Limb (tissue), 2 donors: ENCODE measurements at regions not wholly inside any gene's neighbourhood (a gene's known extent, or its start where the extent isn't known, plus 50 kb on each side); places are given as distances from the start of the nearest gene placed in this dataset.
"Not testable (repeated sequence)": the region's sequence is repeated elsewhere in the genome, so short reads cannot be mapped to it uniquely, and the experiment has no call there.

Source experiments
- DNase-seq, 2 donors: peaks; one replicate each; pipeline ENCODE4 v3.0.0-alpha.2; 2016; ENCODE audit errors: extremely low spot score in 2 of 2

DNA sequence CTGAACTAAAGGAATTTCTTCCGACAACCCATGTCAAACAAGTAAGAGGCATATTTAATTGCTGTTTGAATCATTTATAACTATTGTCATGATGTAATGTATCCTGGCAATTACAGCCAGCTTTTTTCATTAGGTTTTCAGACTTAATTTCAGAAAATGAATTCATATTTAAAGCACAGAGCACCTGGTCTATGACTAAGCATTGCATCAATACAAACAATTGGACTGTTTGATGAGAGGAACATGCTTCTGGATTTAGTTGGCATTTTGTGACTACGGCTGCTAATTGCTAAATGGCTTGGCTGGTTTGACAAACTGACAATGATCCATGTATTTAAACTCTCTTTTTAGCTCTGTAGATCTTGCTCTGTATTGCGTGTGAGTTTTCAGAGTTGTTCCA, 853.4 kb downstream of the NCAM2 start:
- DNase-seq, result no peak

- no peak for DNase-seq
These were observed 860.5 kb downstream of the NCAM2 start for GRCh38 chr21:21858502-21859334.

DNA sequence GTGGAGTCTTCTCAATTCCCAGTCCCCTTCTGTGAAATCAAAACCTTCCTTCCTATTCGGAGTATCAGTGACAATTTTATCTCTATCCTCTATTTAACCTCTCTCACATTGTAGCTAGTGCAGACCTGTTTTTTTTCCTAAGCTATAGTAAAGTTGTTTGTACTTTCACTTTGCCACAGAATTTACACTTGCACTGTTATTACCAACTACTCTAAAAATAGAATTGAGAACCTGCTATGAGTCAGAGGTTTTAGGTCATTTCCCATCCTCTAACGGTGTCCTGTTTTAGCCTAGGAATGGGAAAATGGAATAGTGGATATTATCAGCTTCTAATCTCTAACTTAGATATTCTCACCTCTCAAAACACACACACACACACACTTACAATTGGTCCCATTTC, 862.7 kb downstream of the NCAM2 start:
- no peak for DNase-seq

GRCh38 chr21:21864321-21864840, 866.2 kb downstream of the NCAM2 start:
- DNase-seq, result no peak

- no peak for DNase-seq
These were observed 899.2 kb downstream of the NCAM2 start for GRCh38 chr21:21897275-21897883.

DNA sequence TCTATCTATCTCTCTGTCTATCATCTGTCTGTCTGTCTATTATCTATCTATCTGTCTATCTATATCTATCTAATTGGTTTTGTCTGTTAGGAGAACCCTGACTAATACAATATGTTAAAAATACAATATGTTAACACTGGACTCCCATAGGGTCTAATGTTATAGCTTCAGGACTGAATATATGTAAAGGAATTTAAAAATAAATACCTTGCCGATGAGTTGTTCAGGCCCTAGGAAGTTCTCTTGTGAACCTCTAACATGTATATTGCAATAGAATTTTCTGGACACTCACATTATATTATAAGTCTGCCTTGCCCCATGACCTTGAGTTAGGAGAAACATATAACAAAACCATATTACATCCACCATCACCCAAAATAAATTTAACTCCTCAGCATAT, 900.6 kb downstream of the NCAM2 start:
- DNase-seq, result no peak

GRCh38 chr21:21902416-21902815, 904.2 kb downstream of the NCAM2 start:
- not testable (repeated sequence) for DNase-seq

- DNase-seq, result no peak
These were observed 909.1 kb downstream of the NCAM2 start for GRCh38 chr21:21907271-21907670.

- peak in 1 of 2 donors; percentile 38 for DNase-seq
These were observed 917.6 kb downstream of the NCAM2 start for GRCh38 chr21:21915816-21916215.

DNA sequence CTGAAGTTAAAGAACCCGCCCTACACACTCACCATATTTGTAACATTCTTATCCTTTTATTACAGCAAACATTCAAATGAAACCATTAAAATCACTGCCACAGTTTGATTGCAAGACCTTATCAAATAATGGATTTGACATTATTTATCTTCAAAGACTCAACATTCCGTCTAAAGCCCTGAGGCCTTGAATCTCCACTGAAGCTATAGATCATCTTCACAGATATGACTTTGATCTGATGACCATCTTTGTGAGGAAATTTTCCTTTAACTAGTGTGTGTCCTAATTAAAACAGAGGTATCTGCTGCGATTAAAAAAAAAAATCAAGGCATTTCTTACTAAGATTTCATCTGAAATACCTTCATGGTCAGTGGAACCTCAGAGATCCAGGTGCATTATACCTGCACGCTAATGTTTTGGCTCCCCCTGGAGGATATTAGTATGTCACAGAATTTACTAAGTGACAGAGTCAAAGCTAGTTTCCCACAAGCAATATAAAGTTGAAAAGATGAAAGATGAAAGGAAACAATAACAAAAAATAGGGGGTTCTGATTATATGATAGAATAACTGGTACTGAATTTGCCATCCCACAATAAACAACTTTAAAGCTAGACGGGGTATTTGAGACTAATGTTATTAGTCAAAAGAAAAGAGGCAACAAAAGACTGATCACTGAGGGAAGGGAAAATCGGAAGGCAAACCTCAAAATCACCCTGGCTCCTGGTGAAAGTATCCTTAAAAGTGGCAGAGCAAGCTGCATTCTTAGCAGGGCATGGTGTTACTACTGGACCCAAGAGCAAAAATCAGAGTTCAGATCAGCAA, 923.4 kb downstream of the NCAM2 start:
- no peak for DNase-seq

- no peak for DNase-seq
These were observed 931.0 kb downstream of the NCAM2 start for GRCh38 chr21:21929226-21929625.

DNA sequence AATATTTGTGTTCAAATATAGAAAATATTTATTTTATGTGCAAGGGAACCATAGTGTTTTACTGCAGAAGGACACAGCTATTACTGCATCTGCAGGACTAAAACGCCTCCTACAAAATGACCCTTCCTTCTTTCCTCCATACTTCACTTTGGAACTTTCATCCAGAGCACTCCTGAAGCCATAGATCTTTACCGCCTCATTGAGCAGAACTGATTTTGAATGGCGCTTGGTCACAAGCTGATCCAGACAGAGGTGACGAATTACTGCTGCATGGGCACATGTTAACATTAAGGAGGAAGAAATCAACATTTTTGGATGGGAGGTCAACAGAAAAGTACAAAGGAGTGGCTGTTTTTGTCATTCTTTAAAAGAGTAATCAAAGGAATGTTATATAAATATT, 931.6 kb downstream of the NCAM2 start:
- DNase-seq, result no peak

DNA sequence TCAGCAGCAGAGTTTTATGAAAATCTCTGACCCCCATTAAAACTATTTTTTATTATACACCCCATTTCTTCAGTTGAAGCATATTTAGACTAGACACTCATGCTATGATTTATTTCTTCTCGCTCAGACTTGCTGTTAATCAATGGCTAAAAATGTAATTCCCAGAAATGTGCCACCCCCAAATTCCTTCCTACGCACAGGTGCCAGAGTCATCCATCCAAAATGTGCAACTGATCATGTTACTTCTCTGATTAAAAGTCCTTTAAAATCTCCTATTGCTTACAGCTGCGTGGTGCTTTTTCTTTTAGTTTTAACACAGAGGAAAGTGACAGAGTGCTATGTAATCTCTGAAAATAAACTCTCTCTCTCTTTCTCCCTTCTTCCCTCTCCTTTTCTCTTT, 954.4 kb downstream of the NCAM2 start:
- no peak for DNase-seq

DNA sequence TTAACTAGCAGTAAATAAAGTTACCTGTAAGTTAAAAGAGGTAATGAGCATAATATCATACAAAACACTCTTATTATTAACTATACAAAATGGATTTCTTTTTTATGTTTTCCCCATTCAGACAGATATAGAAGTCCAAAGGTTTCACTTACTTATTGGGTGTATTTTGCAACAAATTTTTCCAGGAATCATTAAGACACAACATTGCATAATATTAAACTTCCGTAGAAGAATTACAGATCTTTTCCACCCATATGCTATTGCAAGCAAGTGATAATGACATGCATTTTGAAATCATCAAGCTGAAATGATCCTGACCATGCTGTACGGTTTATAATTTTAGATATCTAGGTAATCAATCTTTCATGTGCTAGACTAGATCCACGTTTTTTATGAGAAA, 957.0 kb downstream of the NCAM2 start:
- DNase-seq, result no peak

- DNase-seq, result no peak
These were observed 959.3 kb downstream of the NCAM2 start for GRCh38 chr21:21957490-21957889.

DNA sequence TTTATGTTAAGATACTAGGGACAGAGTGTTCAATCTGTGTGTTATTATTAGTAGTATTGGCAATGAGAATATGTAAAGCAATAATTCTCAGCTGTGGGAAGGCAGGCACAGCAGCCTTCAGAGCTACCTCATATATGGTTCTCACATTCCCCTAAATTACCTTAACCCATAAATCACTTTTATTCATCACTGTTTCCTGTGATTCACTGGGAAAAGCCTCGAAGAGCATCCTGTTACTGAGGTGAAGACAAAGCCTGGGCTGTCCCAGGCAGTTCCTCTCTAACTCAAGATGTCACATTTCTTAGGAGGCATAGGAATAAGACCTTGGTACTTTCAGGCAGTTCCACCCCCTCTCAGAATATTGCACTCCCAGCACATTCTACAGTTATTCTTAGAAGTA, 965.7 kb downstream of the NCAM2 start:
- DNase-seq, result no peak

DNA sequence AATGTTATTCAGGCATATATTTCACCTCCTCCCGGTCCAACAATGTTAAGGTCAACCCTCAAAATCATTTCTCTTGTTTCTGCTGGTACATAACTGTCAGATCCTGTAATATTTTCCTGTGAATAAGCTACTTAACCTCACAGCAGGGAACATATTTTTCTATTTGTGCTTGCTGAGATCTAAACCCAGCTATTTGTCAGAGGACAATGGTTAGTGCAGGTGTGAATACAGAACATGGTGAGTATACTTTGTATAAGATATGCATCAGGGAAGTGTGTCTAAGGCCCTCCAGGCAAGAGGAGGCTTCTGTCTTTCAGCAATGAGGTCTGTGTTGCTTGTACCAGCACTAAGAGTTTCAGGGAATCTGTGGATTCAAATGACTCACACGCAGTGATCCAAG, 970.6 kb downstream of the NCAM2 start:
- no peak for DNase-seq

- no peak for DNase-seq
These were observed 971.0 kb downstream of the NCAM2 start for GRCh38 chr21:21969211-21969610.

GRCh38 chr21:21971384-21971783, 973.2 kb downstream of the NCAM2 start:
- no peak for DNase-seq

GRCh38 chr21:21973806-21974205, 975.6 kb downstream of the NCAM2 start:
- DNase-seq, result no peak

DNA sequence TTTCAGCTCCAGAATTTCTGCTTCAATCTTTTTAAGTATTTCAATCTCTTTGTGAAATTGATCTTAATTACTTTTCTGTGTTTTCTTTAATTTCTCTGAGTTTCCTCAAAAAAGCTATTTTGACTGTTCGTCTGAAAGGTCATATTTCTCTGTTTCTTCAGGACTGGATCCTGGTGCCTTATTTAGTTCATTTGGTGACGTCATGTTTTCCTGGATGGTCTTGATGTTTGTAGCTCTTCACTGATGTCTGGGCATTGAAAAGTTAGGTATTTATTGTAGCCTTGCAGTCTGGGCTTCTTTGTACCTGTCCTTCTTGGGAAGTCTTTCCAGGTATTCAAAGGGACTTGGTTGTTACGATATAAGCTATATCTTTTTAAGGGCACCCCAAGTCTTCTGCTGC, 998.7 kb downstream of the NCAM2 start:
- DNase-seq, result no peak
